GM18511 (cell line): ENCODE measurements at regions not wholly inside any gene's neighbourhood (a gene's known extent, or its start where the extent isn't known, plus 50 kb on each side); places are given as distances from the start of the nearest gene placed in this dataset.

Experiments
- ATAC-seq: cut with Tn5 transposase; IDR thresholded peaks from one replicate; pipeline ENCODE4 v1.9.1; 2021; ENCODE audit warnings: mild to moderate bottlenecking, moderate library complexity; ENCODE audit not compliant: unreplicated experiment

- ATAC-seq = no peak
Measured at GRCh38 chr9:129336130-129336528, 158.1 kb upstream of the IER5L start.

GRCh38 chr9:129335464-129336129 is 157.5 kb upstream of the IER5L start:
- ATAC-seq = no peak

GRCh38 chr9:129334105-129334935 is 156.3 kb upstream of the IER5L start:
- ATAC-seq = no peak

- no peak for ATAC-seq
Measured at GRCh38 chr9:129333617-129334104, 155.6 kb upstream of the IER5L start.

- ATAC-seq = no peak
Measured at GRCh38 chr9:129332581-129332980, 154.5 kb upstream of the IER5L start.

- no peak for ATAC-seq
Measured at GRCh38 chr9:129331772-129332500, 153.9 kb upstream of the IER5L start.

- ATAC-seq = no peak
Measured at GRCh38 chr9:129331493-129331765, 153.4 kb upstream of the IER5L start.

GRCh38 chr9:129330711-129331492 is 152.8 kb upstream of the IER5L start:
- no peak for ATAC-seq

- no peak for ATAC-seq
Measured at GRCh38 chr9:129328355-129329042, 150.4 kb upstream of the IER5L start.

GRCh38 chr9:129327552-129328328 is 149.7 kb upstream of the IER5L start:
- ATAC-seq = no peak

GRCh38 chr9:129326061-129327005 is 148.3 kb upstream of the IER5L start:
- ATAC-seq = no peak

GRCh38 chr9:129324808-129325502 is 146.9 kb upstream of the IER5L start:
- ATAC-seq = no peak

GRCh38 chr9:129323999-129324553 is 146.0 kb upstream of the IER5L start:
- ATAC-seq = no peak

- no peak for ATAC-seq
Measured at GRCh38 chr9:129323376-129323998, 145.4 kb upstream of the IER5L start.

GRCh38 chr9:129322641-129323375 is 144.7 kb upstream of the IER5L start:
- ATAC-seq = no peak

- no peak for ATAC-seq
Measured at GRCh38 chr9:129322022-129322621, 144.1 kb upstream of the IER5L start.
